SU-DHL-6 (cell line): ENCODE measurements at regions not wholly inside any gene's neighbourhood (a gene's known extent, or its start where the extent isn't known, plus 50 kb on each side); places are given as distances from the start of the nearest gene placed in this dataset.

Source experiments
- CTCF ChIP-seq: fragments of 200-600 bp; sonication (generic); IDR thresholded peaks from one replicate; pipeline ENCODE4 v1.5.1; 2017; ENCODE audit warnings: antibody characterized with exemption, mild to moderate bottlenecking, low read length, moderate library complexity; ENCODE audit not compliant: insufficient read depth, poor library complexity, severe bottlenecking
- EZH2phosphoT487 ChIP-seq: fragments of 200-600 bp; sonication (generic), shearing (Covaris generic); conservative IDR thresholded peaks from 2 replicates; pipeline ENCODE4 v1.6.1; 2018; ENCODE audit warnings: mild to moderate bottlenecking, antibody characterized with exemption, low read length, moderate library complexity, mixed read lengths

DNA sequence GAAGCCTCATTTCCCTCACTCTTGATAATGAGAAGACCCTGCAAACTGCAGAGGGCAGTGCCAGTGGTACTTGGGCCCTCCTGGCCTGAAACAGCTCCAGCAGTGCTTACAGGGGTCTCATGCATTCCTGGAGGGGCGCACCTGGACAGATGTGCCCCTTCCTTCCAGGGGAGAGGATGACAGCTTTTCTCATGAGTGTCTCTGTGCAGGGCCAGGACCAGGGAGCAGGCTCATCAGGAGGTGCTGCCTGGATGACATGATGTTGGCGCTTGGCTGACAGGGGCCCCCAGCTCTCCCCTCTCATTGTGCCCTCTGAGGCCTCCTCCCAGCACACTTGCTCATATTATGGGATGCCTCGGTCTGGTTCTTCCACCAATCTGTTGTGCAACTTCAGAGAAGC, 95.1 kb upstream of the MYCN start:
- TF ChIP-seq CTCF = no peak
- no peak for TF ChIP-seq EZH2phosphoT487
